HG02943 (cell line): ENCODE measurements at regions not wholly inside any gene's neighbourhood (a gene's known extent, or its start where the extent isn't known, plus 50 kb on each side); places are given as distances from the start of the nearest gene placed in this dataset.
A peak's percentile ranks its signal among the peaks of the same experiment; 100 is the strongest.

ENCODE experiments used
- ATAC-seq: cut with Tn5 transposase; IDR thresholded peaks from one replicate; pipeline ENCODE4 v1.9.1; 2021; ENCODE audit warnings: mild to moderate bottlenecking, low read depth, moderate library complexity; ENCODE audit not compliant: unreplicated experiment

GRCh38 chr2:11987151-11987550, 240.7 kb downstream of the LPIN1 start:
- no peak for ATAC-seq

GRCh38 chr2:11988691-11989353, 242.4 kb downstream of the LPIN1 start:
- ATAC-seq = no peak

- no peak for ATAC-seq
Measured at GRCh38 chr2:11989354-11989703, 242.9 kb downstream of the LPIN1 start.

DNA sequence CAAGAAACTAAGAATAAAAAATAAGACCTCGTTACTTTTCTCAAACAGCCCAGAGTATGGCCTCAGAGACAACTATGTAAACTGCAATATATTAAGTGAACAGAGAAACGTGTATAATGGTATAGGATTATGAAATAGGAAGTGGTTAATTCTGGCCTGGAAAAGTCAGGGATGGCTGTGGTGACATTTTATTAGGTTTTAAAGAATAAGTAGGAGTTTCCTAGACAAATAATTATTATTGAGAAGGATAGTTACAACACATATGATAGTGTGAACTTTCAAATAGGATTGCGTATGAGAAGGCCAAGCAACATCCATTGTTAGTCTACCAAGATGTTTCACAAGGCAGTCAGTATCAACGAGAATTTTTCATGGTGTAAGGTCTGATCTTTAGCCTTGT, 244.1 kb downstream of the LPIN1 start:
- ATAC-seq = no peak

GRCh38 chr2:11993749-11994148, 247.3 kb downstream of the LPIN1 start:
- ATAC-seq = no peak

DNA sequence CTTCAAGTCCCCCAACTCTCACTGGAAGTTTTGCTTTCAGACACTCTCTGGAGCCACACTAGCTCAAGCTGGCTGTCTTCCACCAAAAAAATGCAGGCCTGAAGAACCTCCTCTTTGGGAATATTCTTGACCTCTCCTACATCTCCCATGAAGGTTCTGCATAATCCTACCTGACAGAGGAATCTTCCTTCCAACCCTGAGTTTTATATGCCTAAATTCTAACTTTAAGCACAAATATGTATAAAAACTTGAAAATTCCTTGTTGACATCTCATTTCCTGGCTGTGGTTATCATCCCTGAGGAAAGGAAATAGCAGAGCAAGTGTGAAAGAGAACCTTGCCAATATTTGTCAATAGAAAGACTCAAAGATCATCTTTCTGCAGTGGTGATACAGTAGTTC, 249.0 kb downstream of the LPIN1 start:
- ATAC-seq = no peak

GRCh38 chr2:11996618-11997017, 250.2 kb downstream of the LPIN1 start:
- no peak for ATAC-seq

- no peak for ATAC-seq
Measured at GRCh38 chr2:11997142-11997541, 250.7 kb downstream of the LPIN1 start.

DNA sequence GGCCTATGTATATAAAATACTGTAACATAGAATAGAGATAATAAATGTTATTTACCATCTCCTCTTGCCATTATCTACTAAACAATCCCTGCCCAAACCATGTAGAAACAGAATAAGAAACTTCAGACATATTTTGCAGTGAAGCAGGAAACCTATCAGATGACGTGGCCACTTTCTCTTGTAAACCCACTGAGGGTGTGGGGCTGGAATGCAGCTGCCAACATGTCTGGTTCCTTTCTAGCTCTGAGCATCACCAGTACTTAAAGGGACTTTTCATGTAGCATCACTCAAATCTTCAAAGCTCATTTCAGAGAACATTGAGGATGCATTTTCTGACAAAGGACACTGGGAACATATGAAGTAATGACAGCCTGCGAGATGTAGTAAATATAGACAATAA, 251.8 kb downstream of the LPIN1 start:
- no peak for ATAC-seq

DNA sequence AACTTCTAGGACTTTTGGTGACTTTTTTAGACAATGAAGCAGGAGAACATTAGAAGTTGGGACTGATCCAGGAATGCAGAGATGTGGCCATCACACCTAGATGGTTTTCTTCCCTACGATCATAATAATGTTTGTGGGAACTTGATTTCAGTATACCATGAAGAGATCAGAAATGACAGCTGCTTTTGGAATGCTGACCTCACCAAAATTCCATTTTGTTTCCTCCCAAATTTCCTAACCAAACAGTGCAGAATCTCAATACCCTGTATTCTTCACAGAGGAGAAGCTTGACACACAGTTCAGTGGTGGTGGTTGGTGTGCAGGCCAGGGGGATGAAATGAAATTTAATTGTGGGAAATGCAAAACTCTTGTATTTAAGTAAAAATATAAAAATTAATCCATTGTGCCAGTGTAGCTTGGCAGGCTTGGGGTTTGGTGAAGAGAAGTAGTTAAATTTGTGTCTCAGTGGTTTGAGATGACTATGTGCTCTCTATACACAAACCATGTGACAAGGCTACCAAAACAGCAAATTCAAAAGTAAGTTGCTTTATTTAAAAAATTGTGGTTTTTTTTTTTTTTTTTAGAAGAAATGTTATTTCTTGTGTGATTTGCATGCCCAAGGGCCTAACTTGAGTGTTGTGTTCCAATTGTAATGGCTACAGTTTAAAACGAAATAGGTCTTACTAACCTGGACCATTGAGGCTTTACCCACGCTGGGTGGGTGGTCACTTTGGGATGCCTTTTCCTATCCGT, 252.4 kb downstream of the LPIN1 start:
- ATAC-seq = no peak

- ATAC-seq = no peak
Measured at GRCh38 chr2:12001621-12002020, 255.2 kb downstream of the LPIN1 start.

DNA sequence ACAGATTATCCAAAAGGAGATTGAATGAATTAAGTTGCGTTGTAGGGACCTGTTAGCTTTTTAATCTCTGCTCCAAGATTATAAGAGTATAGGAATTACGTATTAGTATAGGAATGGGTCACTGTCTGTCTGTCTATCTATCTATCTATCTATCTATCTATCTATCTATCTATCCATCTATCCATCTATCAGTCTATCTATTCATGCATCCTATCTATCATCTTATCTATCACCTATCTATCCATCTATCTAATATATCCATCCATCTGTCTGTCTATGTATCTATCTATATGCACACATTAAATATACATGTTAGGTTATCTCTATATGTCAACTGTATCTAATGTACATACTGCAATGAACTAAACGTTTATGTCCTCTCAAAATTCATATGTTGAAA, 255.8 kb downstream of the LPIN1 start:
- ATAC-seq = no peak

GRCh38 chr2:12004713-12005112, 258.3 kb downstream of the LPIN1 start:
- no peak for ATAC-seq

- peak; percentile 75 for ATAC-seq
Measured at GRCh38 chr2:12005886-12006681, 259.7 kb downstream of the LPIN1 start.

- ATAC-seq = no peak
Measured at GRCh38 chr2:12006850-12007249, 260.4 kb downstream of the LPIN1 start.

DNA sequence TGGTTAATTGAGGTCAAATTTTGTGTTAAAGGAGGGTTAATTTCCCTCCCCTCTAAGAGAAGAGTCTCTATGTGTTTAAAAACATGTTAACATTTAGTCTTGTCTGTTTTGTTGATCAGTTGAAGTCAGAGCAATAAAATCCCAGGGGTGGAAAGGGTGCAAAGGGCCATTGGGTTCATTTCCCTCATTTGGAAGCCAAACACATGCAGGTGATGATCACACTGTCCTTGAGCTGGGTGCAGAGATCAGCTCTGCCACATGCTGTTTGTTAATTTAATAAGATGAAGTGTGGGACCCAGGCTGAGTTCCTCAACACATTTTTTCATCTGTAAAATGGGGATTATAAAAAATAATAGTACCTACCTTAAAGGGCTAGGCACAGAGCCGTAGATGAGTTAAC, 260.9 kb downstream of the LPIN1 start:
- no peak for ATAC-seq

GRCh38 chr2:12008425-12009061, 262.1 kb downstream of the LPIN1 start:
- peak; percentile 72 for ATAC-seq

- ATAC-seq = no peak
Measured at GRCh38 chr2:12009323-12009905, 263.0 kb downstream of the LPIN1 start.

GRCh38 chr2:12010059-12010458, 263.6 kb downstream of the LPIN1 start:
- no peak for ATAC-seq

- ATAC-seq = no peak
Measured at GRCh38 chr2:12010779-12011178, 264.3 kb downstream of the LPIN1 start.
